UCSD-AML1 (cell line): ENCODE measurements at regions not wholly inside any gene's neighbourhood (a gene's known extent, or its start where the extent isn't known, plus 50 kb on each side); places are given as distances from the start of the nearest gene placed in this dataset.
"Not testable (repeated sequence)": the region's sequence is repeated elsewhere in the genome, so short reads cannot be mapped to it uniquely, and the experiment has no call there.

ENCODE experiments used
- DNase-seq: peaks from one replicate; lab custom pipeline; 2025; ENCODE audit not compliant: unreplicated experiment; lab: John Stamatoyannopoulos, UW

- no peak for DNase-seq
These were observed 316.5 kb downstream of the IRS1 start for GRCh38 chr2:226483143-226483542.

GRCh38 chr2:226478109-226478809, 321.4 kb downstream of the IRS1 start:
- no peak for DNase-seq

- DNase-seq = no peak
These were observed 322.2 kb downstream of the IRS1 start for GRCh38 chr2:226477221-226478108.

DNA sequence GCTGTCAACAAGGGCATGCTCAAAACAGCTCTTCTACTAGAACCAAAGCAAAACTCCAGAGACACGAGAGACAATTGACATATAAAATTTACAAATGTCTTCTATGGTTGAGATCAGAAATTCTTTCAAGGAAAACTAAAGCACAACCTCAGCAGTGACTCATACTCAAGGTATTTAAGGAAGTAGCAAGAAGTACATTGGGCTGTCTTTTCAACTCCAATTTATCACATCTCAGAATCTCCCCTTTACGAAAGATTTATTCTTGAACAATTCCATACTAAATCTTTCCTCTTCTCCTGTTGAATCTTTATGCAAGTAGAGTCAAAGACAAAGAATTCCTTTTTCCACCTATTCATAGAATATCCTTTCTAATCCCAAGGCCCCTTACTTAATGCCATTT, 324.0 kb downstream of the IRS1 start:
- no peak for DNase-seq

- no peak for DNase-seq
These were observed 325.5 kb downstream of the IRS1 start for GRCh38 chr2:226474131-226474530.

DNA sequence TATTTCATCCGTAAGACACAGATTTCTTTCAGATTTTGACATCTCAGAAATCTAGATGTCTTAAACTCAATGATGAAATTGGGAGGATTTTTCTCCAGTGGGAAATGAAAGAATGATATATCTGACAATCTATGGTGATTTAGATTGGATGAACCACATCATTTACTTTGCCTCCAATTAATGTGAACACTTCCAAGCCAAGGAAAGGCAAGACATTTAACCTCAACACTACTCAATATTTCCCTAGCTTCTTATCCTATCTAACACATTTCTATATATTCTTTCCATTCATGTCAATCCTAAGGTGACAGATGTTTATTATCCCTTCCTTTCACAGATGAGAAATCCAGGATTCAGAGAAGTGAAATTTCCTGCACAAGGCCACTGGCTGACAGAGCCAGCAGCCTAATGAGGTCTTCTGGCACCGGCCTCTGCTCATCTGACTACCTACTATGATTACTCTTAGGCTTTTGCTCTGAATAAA, 327.6 kb downstream of the IRS1 start:
- no peak for DNase-seq

- no peak for DNase-seq
These were observed 332.0 kb downstream of the IRS1 start for GRCh38 chr2:226467633-226468032.

- DNase-seq = no peak
These were observed 332.4 kb downstream of the IRS1 start for GRCh38 chr2:226467221-226467620.

DNA sequence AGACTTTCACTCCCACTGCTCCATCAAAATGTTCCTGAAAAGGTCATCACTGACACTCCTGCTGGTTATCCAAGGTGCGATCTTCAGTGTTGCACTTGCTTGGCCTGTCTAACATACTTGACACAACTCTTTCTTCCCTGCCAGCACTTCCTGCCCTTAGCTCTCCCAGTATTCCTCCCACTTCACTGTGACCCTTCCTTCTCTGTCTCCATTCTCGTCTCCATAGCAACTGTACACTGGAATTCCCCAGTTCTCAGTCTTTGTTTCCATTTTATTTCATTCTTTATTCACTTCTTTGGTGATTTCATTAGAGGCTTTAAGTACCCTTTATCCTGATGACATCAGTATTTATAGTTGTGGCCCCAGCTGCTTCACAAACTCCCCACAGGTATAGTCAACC, 333.0 kb downstream of the IRS1 start:
- no peak for DNase-seq

DNA sequence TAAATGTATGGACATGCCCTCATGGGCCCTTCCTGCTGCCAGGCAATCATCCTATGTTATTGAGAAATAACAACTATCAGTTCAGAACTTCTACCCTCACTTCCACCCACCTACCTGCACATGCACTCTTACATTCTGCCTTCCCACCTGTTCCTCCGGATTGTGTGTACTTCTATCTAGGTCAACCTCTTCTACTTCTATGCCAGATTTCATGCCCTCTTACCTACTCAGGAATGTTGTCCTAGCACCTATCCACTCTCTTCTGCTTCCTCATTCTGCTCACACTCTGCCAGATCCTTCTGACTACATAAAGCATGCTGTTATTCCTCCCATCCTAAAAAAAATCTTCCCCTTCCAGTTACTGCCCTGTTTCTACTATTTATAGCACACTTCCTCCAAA, 333.5 kb downstream of the IRS1 start:
- DNase-seq = no peak

- DNase-seq = no peak
These were observed 335.2 kb downstream of the IRS1 start for GRCh38 chr2:226464380-226464779.

DNA sequence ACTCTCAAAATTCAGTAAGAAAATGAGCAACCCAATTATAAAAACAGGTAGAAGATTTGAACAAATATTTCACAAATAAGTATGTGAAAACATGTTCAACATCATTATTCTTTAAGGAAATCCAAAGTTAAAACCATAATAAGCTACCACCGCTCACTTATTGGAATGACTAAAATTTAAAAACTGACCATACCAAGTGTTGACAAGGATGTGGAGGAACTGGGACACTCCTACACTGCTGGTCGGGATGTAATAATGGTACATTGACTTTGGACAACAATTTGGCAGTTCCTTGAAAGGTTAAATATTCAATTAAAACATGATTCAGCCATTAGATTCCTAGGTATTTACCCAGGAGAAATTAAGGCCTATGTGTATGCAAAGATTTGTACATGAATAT, 336.5 kb downstream of the IRS1 start:
- no peak for DNase-seq

- no peak for DNase-seq
These were observed 337.6 kb downstream of the IRS1 start for GRCh38 chr2:226461981-226462380.

DNA sequence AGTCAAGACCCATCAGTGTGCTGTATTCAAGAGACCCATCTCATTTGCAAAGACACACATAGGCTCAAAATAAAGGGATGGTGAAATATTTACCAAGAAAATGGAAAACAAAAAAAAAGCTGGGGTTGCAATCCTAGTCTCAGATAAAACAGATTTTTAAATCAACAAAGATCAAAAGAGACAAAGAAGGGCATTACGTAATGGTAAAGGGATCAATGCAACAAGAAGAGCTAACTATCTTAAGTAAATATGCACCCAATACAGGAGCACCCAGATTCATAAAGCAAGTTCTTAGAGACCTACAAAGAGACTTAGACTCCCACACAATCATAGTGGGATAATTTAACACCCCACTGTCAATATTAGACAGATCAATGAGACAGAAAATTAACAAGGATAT, 343.5 kb downstream of the IRS1 start:
- not testable (repeated sequence) for DNase-seq

- DNase-seq = no peak
These were observed 346.9 kb downstream of the IRS1 start for GRCh38 chr2:226452768-226453167.

- DNase-seq = no peak
These were observed 348.1 kb downstream of the IRS1 start for GRCh38 chr2:226451486-226451885.

- DNase-seq = no peak
These were observed 349.5 kb downstream of the IRS1 start for GRCh38 chr2:226450141-226450540.

DNA sequence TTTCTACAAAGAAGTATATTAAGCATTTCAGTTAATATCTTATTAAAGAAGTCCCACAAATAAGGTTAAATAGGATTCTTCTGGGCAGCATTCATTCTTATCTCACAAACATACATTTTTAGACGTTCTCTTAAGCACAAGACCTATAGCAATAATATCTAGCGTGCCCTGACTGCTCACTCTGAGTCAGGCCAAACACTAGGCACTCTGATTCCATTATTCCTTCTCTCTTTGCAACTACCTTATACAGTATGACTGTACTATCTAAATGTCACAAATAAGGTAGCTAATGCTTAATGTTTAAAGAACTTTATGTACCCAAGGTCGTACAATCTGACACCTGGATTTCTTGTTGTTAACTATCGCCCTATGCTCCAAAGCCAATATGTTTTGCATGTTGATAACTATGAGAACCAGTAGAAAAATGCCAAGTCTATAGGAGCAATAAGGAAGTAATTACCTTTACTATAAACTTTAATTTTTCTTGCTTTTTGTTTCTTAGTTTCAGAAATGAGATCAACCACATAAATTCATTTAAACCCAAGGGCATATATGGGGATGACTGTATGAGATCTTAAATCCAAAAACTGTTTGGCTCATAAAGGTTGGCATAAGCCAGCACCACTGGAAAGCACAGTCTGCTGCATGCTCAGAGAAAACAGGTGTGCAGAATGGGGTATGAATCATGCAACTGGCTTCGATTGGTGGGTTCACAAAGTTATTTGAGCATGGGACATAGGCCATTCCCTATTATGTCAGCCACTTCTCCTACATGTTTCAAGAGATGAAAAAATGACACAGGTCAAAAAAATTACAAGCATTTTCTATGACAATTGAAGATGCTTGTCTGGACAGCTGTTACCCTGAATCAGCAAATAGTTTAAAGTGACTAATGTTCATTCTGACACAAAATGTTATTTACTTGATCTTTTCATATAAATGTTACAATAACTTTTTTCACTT, 352.0 kb downstream of the IRS1 start:
- DNase-seq = no peak

DNA sequence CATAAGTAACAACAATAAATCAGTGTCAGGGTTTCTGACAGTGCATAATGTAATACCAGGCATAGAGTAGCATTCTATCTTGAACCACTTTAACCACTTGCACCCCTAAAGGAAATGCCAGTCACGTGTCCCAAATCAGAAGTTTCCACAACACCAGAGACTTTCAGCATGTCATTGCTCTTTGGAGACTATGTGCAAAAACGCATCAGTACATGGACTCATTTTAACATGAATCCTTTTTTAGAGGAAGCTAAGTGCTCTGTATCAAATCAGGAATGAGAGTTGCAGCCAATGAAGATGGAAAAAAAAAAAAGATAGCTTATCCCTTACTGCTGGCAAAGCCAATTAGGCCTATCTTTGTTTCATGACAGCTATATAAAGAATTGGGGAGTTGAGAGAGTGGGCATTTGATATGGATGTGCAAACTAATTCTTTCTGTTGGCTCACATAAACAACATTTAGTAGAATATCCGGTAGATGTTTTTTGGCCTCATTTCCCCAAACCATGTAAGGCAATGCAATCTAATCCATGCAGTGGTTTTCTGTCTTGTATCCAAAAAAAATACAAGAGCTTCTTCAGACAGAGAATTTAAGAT, 353.1 kb downstream of the IRS1 start:
- DNase-seq = no peak

DNA sequence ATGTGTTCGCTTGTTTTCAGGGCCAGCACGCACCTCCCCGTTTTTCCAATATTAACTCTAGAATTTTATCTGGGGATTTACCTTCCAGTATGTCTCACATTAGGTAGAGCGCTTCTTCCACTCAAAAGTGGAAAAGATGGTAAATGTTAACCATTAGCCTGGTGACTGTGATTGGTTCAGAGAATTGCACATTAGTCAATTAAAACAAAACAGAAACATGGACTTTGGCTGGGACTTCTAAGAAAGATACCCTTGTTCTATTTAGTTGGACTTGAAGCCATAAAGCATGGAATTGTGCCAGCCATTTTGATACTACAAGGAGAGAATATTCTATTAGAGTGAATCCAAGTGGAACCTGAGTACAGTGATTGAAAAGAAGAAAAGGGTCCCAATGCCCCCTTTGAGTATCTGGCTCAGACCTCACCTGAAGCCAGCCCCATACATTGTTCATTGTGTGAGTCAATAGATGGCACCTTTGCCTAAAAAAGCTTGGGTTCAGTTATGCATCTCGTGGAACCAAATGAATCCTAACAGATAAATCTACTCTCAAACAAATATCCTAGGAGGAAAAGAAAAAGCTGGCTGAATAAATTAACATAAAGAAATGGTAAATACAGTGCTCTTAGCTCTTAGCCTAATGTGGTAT, 354.3 kb downstream of the IRS1 start:
- DNase-seq = no peak
